ENCODE measurements at regions not wholly inside any gene's neighbourhood (a gene's known extent, or its start where the extent isn't known, plus 50 kb on each side); places are given as distances from the start of the nearest gene placed in this dataset.

- peak; percentile 39 for FAIRE-seq
- Histone ChIP-seq H3K4me2 (no peak overlapping the region), H3K4me1 (no peaks in the 10 kb centered on the region), H3K9me3 (0 out of 3 replicates have a peak, but pooled peaks cover 4% of the 10 kb centered on the region), H3K27ac (no peak overlapping the region), H3K4me3 (no peak overlapping the region)
- DNase-seq (ENCODE audit: low read depth in 1 of 2, low spot score in 1 of 2) = no peak
- no peak for ATAC-seq
- TF ChIP-seq FOSB (CRISPR knock-in tag; IDR thresholded peaks at IDR 0.05) (no peak), CEBPB (IDR thresholded peaks at IDR 0.05) (no peak), EP300 (IDR thresholded peaks at IDR 0.05) (no peak), CHD2 (IDR thresholded peaks at IDR 0.05; ENCODE audit: low read length, partially characterized antibody) (no peak), MYC (IDR thresholded peaks at IDR 0.05; ENCODE audit: borderline replicate concordance, low read length) (no peak), RCOR1 (IDR thresholded peaks at IDR 0.05; ENCODE audit: low read depth, low read length) (no peak), CBX2 (IDR thresholded peaks at IDR 0.05; ENCODE audit: borderline replicate concordance, low read depth) (no peak), HOXB13 (CRISPR knock-in tag; IDR thresholded peaks at IDR 0.05; ENCODE audit: low read depth) (no peak), ESRRA (IDR thresholded peaks at IDR 0.05; ENCODE audit: borderline replicate concordance, low read length) (no peak), MAZ (IDR thresholded peaks at IDR 0.05; ENCODE audit: borderline replicate concordance, low read depth, low read length) (no peak), ZNF302 (CRISPR knock-in tag; IDR thresholded peaks at IDR 0.05) (no peak), CHD4 (IDR thresholded peaks at IDR 0.05; ENCODE audit: borderline replicate concordance) (no peak), NPAS2 (CRISPR knock-in tag; IDR thresholded peaks at IDR 0.05; ENCODE audit: borderline replicate concordance) (no peak)
- TF ChIP-seq, protein P1, sequence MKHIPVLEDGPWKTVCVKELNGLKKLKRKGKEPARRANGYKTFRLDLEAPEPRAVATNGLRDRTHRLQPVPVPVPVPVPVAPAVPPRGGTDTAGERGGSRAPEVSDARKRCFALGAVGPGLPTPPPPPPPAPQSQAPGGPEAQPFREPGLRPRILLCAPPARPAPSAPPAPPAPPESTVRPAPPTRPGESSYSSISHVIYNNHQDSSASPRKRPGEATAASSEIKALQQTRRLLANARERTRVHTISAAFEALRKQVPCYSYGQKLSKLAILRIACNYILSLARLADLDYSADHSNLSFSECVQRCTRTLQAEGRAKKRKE (CRISPR knock-in tag; IDR thresholded peaks at IDR 0.05; ENCODE audit: low read depth) = no peak
- TF ChIP-seq, protein P2, sequence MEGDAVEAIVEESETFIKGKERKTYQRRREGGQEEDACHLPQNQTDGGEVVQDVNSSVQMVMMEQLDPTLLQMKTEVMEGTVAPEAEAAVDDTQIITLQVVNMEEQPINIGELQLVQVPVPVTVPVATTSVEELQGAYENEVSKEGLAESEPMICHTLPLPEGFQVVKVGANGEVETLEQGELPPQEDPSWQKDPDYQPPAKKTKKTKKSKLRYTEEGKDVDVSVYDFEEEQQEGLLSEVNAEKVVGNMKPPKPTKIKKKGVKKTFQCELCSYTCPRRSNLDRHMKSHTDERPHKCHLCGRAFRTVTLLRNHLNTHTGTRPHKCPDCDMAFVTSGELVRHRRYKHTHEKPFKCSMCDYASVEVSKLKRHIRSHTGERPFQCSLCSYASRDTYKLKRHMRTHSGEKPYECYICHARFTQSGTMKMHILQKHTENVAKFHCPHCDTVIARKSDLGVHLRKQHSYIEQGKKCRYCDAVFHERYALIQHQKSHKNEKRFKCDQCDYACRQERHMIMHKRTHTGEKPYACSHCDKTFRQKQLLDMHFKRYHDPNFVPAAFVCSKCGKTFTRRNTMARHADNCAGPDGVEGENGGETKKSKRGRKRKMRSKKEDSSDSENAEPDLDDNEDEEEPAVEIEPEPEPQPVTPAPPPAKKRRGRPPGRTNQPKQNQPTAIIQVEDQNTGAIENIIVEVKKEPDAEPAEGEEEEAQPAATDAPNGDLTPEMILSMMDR (IDR thresholded peaks at IDR 0.05) = no peak
- ChIA-PET CTCF (interaction anchor here (1.0 to 2.0 kb wide), 4 partner anchors 10 to 24 kb away, joined by 3 to 9 read pairs (median 4); no protein-coding TSS in a partner anchor), POLR2A (no interaction called here)
- 47% methylated on average over 5 of the region's 5 CpGs for WGBS (ENCODE audit: missing lambda C conversion rate)
Measured at GRCh38 chr19:31119951-31120690, 229.1 kb downstream of the TSHZ3 start.

DNA sequence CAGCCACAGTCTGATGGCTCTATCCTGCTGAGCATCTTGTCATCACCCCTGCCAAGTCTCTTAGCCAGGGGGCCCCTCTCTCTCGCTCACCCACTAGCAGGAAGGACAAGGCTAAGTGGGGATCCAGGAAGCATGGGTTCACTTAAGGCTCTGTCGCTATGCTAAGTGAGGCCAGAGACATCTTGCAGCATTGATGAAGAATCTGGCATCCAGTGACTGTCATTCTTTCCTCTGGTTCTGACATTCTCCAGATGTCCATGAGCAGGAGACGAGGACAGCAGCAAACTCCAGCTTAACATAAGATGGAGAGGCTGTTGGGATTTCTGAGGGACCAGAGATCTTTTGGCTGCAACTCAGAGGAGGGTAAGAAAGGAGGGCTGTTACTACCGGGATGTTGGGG is 230.2 kb downstream of the TSHZ3 start:
- no peak for TF ChIP-seq MAFK (IDR thresholded peaks at IDR 0.05; ENCODE audit: partially characterized antibody)
- TF ChIP-seq BHLHE40 (IDR thresholded peaks at IDR 0.05; ENCODE audit: low read depth, low read length) = no peak
- TF ChIP-seq HOXB5 (CRISPR knock-in tag; IDR thresholded peaks at IDR 0.05) = no peak
- no peak for TF ChIP-seq RAD21 (conservative IDR thresholded peaks at IDR 0.05 in 1 of 2, IDR thresholded peaks at IDR 0.05 in 1 of 2)
- TF ChIP-seq, protein P3, sequence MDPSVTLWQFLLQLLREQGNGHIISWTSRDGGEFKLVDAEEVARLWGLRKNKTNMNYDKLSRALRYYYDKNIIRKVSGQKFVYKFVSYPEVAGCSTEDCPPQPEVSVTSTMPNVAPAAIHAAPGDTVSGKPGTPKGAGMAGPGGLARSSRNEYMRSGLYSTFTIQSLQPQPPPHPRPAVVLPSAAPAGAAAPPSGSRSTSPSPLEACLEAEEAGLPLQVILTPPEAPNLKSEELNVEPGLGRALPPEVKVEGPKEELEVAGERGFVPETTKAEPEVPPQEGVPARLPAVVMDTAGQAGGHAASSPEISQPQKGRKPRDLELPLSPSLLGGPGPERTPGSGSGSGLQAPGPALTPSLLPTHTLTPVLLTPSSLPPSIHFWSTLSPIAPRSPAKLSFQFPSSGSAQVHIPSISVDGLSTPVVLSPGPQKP (IDR thresholded peaks at IDR 0.05; ENCODE audit: low read depth, low read length) = no peak
- no peak for TF ChIP-seq ZNF302 (CRISPR knock-in tag; IDR thresholded peaks at IDR 0.05)
- TF ChIP-seq FOSL2 (IDR thresholded peaks at IDR 0.05) = no peak
- TF ChIP-seq FOSL2 (CRISPR knock-in tag; IDR thresholded peaks at IDR 0.05) = no peak
- TF ChIP-seq RCOR1 (IDR thresholded peaks at IDR 0.05; ENCODE audit: low read depth, low read length) = no peak
- TF ChIP-seq NPAS2 (CRISPR knock-in tag; IDR thresholded peaks at IDR 0.05; ENCODE audit: borderline replicate concordance) = no peak
- TF ChIP-seq HDAC2 (IDR thresholded peaks at IDR 0.05) = no peak
- TF ChIP-seq KDM1A (IDR thresholded peaks at IDR 0.05; ENCODE audit: low read depth) = no peak
- TF ChIP-seq REST (IDR thresholded peaks at IDR 0.05) = no peak
- TF ChIP-seq, protein P4, sequence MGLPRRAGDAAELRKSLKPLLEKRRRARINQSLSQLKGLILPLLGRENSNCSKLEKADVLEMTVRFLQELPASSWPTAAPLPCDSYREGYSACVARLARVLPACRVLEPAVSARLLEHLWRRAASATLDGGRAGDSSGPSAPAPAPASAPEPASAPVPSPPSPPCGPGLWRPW (IDR thresholded peaks at IDR 0.05) = no peak
- TF ChIP-seq, protein P5, sequence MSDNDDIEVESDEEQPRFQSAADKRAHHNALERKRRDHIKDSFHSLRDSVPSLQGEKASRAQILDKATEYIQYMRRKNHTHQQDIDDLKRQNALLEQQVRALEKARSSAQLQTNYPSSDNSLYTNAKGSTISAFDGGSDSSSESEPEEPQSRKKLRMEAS (IDR thresholded peaks at IDR 0.05) = no peak
- no peak for TF ChIP-seq RARB (CRISPR knock-in tag; IDR thresholded peaks at IDR 0.05)
- no peak for TF ChIP-seq EP300 (IDR thresholded peaks at IDR 0.05)
- ATAC-seq = no peak
- Histone ChIP-seq H3K27ac (no peak overlapping the region), H3K4me1 (no peaks in the 10 kb centered on the region), H3K4me3 (no peak overlapping the region), H3K4me2 (no peak overlapping the region), H3K9me3 (0 out of 3 replicates have a peak, but pooled peaks cover 4% of the 10 kb centered on the region)
- no peak for DNase-seq (ENCODE audit: low read depth in 1 of 2, low spot score in 1 of 2)
- WGBS (ENCODE audit: missing lambda C conversion rate) = 37% methylated on average over 4 of the region's 4 CpGs
- POLR2A ChIA-PET = no interaction called here
- peak; percentile 56 for FAIRE-seq
- CTCF ChIA-PET = no interaction called here
